ENCODE measurements at regions not wholly inside any gene's neighbourhood (a gene's known extent, or its start where the extent isn't known, plus 50 kb on each side); places are given as distances from the start of the nearest gene placed in this dataset.

DNA sequence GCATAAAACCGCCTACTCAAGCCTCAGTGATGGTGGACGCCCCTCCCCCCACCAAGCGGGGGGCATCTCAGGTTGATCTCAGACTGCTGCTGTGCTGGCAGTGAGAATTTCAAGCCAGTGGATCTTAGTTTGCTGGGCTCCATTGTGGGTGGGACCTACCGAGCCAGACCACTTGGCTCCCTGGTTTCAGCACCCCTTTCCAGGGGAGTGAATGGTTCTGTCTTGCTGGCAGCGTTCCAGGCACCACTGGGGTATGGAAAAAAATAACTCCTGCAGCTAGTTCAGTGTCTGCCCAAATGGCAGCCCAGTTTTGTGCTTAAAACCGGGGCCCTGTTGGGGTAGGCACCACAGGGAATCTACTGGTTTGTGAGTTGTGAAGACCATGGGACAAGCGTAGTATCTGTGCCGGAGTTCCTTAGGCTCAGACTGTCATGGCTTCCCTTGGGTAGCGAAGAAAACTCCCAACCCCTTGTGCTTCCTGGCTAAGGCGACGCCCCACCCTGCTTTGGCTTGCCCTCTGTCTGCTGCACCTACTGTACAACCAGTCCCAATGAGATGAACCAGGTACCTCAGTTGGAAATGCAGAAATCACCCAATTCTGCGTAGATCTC, 1334.5 kb upstream of the ADGRB3 start:
- no peak for DNase-seq

DNA sequence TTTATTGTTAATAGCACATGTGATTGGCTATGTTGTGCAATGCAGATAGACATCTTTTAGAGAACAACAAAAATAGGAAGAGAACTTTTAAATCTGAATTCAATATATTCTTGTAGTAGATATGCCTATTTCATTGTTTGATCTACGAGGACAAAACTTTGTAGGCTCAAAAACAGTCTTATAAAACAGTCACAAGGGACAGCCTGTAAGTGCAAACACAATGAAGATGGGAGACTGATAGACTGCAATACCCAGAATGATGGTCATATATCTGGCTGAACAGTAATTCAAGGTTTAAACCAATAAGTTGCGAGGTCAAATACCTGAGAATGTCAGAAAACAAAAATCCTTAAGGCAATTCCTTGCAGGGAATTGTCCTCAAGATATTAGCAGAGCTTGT, 1342.9 kb upstream of the ADGRB3 start:
- no peak for DNase-seq

DNA sequence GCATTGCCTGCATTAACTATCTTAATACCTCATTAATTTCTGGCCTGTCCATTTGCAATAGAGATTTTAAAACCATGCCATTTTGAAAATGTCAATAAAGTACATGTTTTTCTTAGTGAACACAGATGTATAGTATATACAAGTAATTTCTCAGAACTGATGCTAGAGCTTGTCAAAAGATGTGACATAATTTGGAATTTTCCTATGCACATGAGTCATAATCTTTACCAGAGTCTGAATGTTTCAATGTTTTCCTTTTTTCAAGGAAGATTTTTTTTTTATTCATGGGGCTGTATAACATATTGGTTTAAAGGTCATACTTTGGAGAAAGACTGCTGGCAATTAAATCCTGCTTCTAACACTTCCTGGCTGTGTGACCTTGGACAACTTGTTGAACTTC, 1347.5 kb upstream of the ADGRB3 start:
- no peak for DNase-seq

DNA sequence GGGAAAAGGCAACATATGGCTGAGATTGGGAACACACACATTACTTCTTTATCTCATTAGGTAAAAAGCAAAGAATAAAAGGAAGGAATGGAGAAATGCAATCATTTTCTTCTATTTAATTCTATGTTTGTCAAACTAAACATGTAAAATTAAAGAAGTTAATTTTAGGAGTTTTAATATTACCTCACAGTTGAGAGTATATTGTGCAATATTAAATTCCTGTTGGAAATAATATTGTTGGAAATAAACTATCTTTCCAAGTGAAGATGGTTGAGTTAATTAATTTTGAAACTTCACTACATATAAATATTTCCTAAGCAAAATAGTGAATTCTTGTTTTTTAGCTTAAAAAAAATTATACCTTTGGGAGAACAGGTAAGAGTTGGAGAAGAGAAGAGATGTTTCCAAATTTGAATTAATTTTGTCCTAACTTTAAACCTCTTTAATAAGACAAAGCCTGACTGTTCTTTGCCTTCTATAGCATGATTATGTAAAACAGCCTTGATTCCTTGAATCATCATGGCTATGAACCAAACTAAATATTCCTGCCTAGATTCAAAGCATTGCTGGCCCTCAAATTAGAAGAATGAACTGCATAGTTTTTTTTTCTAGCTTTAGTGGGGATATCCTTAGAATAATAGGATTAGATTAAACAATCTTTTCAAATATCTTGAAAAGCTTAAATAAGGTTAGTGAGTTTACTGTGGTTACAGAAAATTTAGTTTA, 1349.1 kb upstream of the ADGRB3 start:
- DNase-seq = no peak

DNA sequence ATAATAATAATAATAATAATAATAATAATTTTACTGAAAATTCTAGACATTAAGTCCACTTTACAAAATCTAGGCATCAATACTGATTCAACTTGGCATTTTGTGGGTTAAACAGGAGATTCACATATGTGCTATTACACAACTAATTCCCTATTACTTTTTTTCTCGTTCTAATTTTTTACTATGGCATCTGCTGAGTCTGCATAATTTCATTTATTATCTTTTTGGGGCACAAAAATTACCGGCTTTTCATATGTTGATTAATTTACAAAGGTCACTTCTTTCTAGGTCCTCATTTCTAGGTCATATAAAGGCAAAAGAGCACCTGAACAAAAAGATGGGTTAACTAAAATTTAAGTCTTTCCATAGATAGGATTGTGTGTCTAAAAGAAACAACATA, 1357.8 kb upstream of the ADGRB3 start:
- DNase-seq = no peak

DNA sequence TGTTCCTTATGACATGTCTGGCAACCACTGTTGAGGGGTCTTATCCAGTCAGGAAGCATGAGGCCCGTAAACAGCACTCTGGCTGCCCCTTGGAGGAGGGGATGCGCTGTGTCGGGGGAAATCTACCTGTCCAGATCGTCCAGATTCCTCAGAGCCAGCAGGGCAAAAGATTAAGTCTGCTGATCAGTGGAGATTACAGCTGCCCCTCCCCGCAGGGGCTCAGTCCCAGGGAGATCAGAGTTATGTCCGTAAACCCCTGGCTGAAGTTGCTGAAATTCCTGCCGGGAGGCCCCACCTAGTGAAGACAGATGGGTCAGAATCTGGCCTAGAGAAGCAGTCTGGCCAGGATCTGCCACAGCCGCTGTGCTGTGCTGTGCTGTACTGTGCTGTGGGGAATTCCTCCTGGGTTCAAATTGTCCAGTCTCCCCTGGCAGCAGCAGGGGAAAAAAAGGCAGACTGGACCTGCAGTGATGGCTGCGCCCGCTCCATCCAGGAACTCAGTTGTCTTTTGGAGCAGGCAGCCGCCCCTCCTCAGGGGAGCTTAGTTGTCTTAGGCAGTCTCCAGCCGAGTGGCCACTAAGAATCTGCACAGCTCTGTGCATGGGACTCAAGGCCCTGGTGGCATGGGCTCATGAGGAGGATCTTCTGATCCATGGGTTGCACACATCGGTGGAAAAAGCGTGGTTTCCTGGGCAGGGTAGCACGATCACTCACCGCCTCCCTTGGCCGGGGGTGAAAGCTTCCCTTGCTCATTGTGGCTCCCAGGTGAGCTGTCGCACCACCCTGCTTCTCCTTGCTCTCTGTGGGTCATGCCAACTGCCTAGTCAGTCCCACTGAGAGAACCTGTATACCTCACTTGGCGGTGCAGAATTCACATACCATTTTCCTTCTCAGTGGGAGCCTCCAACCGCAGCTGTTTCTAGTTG, 1368.8 kb upstream of the ADGRB3 start:
- DNase-seq = no peak

DNA sequence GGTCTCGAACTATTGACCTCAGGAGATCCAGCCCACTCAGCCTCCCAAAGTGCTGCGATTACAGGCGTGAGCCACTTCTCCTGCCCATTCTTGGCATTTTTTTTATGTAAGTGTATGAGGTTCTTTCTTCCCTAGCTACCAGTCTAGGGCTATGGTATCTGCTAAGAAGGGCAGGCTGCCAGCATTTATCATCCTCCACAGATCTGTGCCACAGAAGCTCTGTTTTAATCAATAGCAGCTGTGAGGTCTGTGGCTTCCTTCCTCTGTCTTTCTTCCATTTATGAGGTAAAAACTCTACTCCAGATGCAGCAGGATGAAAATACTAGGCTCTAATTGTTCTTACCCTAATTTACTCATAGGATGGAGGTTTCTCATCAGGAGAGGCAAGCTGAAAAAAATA, 1382.4 kb upstream of the ADGRB3 start:
- DNase-seq = no peak

DNA sequence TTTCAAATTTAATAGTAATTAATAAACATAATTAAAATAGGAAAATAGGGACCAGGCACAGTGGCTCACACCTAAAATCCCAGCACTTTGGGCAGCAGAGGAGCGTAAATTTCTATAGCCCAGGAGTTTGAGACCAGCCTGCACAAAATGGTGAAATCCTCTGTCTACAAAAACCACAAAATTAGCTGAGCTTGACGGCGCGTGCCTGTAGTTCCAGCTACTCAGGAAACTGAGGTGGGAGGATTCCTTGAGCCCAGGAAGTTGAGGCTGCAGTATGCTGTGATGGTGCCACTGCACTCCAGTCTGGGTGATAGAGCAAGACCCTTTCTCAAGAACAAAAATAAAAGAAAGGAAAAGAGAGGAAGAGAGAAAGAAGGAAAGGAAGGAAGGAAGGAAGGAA, 1387.0 kb upstream of the ADGRB3 start:
- no peak for DNase-seq

DNA sequence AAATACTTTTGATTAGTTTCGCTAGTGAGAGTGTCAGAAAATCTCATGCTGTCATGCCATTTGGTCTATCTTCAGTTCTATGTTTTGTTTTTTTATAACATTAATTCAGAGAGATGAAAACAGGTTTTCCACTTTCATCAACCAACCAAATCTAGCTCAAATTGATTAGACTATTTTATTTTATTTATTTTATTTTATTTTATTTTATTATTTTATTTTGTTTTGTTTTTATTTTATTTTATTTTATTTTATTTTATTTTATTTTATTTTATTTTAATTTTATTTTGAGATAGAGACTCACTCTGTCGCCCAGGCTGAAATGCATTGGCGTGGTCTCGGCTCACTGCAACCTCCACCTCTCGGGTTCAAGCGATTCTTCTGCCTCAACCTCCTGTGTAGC, 1391.0 kb upstream of the ADGRB3 start:
- no peak for DNase-seq

DNA sequence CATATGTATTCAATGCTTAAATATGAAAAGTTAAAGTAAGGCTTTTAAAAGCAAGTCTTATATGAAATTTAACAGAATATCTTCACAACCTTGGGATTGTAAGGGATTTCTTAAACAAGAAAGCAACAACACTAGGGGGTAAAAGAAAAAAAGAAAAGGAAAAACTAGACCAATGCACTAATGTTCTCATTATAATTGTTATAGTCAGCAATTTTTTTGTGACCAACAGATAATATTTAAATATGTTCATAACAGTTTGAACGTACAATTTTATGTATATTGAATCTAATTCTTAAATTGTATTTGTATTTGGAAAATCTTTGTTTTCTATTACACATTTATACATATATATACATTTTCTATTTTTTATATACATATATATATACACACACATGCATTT, 1397.8 kb upstream of the ADGRB3 start:
- no peak for DNase-seq

DNA sequence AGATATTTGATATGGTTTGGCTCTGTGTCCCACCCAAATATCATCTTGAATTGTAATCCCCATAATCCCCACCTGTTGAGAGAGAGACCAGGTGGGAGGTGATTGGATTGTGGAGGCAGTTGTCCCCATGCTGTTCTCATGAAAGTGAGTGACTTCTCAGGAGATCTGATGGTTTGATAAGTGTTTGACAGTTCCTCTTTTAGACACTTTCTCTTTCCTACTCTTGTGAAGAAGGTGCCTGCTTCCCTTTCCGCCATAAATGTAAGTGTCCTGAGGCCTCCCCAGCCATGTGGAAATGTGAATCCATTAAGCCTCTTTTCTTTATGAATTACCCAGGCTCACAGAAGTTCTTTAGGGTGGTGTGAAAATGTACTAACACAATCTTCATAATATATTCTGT, 1404.0 kb upstream of the ADGRB3 start:
- no peak for DNase-seq

DNA sequence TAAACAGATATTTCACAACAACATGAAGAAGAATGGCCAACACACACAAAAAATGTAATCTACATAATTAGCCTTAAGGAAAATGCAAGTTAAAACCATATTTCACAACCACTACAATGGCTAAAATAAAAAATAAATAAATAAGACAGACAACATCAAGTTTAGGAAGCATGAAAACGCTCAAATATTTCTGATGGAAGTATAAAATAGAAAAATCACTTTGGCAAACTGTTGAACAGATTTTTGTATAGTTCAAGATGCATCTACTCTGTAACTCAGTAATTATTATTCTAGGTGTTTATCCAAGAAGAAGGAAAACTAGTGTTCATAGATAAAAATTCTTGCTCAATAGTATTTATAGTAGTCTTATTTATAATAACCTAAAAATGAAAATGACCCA, 1410.1 kb upstream of the ADGRB3 start:
- DNase-seq = no peak

DNA sequence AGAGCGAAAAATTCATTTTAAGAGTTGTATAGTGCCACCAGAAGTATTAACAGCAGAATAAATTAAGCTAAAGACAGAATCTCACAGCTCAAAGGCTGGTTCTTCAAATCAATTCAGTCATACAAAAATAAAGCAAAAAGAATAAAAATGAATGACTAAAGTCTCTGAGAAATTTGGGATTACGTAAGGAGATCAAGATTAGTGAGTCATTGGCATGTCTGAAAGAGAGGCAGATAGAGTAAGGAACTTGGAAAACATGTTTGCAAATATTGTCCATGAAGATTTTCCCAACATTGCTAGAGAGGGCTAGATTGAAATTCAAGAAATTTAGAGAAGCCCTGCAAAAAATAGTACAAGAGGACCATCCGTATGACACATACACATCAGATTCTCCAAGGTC, 1413.9 kb upstream of the ADGRB3 start:
- no peak for DNase-seq

DNA sequence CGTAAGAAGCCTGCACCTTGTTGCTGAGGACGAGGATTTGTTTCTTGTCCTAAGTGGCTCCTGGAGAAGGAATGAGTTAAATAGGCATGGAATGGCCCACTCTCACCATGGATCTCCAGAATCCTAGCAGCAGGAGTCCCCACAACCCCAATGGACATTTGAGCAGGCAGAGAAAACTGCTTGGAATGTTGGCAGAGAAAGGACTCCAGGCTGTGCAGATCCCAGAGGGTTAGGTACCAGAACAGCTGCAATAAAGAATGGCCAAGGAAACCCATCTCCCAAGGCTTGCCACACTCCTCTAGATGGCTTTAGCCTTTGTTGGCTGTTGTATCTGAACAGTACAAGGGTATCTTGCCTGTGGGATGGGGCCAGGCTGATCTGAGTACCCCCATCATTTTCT, 1415.7 kb upstream of the ADGRB3 start:
- DNase-seq = no peak

DNA sequence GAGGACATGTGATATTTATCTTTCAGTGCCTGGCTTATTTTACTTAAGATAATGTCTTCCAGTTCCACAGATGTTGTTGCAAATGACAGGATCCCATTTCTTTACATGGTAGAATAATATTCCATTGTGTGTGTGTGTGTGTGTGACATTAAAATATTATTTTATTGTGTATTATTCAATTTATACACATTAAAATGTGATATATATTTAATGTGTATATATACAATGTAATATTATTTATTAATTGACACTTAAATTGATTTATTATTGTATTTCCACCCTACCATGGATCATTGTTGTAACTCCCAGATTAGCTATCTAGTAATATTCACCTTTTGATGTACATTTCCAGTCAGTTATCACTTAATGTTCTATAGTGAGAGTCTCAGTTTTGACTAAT, 1422.5 kb upstream of the ADGRB3 start:
- DNase-seq = no peak

DNA sequence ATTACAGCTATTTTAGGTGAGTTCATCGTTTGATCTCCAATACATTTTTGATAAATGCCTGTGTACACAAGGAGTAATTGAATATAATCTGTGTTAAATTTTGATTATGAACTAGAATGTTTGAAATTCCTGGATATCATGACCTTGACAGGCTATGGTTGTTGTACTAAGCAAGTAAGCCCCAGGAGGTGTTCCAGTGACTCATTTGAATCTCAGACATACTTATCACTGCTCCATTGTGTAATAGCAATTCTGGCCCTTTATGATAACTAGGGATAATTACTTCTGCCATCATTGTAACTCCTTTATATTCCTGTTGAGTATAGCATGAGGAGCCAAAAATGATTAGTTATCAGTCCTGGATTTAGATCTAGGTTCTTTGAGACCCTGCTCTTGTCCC, 1424.6 kb upstream of the ADGRB3 start:
- DNase-seq = no peak

DNA sequence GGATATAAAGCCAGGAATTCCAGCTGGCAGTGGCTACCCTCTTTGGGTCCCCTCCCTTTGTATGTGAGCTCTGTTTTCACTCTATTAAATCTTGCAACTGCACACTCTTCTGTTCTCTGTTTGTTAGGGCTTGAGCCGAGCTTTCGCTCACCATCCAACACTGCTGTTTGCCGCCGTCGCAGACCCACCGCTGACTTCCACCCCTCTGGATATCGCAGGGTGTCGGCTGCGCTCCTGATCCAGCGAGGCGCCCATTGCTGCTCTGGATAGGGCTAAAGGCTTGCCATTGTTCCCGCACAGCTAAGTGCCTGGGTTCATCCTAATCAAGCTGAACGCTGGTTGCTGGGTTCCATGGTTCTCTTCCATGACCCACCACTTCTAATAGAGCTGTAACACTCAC, 1433.5 kb upstream of the ADGRB3 start:
- no peak for DNase-seq

DNA sequence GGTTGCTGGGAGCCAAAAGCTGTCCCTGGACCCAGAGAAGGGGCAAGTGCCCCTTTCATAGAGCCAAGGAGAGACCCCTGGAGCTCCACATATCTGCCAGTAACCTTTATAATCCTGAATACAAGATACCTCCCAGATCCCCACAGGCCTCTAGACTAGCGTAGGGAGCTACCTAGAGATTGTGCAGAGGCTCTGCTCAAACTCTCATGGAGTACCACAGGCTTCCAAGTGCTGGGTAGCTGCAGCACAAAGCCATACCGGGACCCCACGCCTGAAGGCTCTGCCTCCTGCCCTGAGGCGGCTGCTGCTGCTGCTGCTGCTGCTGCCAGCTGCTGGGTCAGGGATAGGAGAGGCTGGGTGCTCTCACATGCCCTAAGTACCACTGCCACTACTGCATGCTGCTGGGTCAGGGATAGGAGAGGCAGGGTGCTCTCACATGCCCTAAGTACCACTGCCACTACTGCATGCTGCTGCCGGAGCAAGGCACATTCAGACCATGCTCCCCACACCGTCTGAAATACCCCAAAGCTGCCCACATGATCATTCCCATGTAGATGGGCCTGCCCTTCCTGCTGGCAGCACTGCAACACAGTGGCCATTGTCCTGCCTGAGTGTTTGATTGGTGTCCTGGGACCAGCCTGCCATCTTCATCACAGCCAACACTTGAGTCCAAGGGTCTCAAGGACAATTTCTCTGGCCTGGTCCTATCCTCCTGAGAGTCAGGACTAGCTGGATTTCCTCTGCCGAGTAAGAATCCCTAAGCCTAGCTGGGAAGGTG, 1434.3 kb upstream of the ADGRB3 start:
- no peak for DNase-seq

DNA sequence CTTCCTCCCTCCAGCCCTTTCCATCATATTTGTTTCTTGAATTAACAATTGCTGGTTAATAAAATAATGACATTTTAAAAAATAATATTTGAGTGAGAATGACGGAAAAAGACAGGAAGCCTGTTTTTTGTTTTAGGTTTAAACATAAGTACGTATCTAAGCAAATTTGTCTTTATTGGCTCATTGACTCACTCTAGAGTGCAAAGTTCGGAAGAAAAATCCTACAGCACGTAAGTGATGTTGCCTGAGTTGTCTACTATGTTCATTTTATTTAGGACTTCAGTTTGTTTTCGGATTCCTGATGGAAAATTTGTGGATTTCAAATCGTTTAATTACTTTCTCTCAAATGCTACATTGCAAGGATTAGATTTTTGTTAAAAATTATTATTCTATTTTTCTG, 1435.7 kb upstream of the ADGRB3 start:
- no peak for DNase-seq

DNA sequence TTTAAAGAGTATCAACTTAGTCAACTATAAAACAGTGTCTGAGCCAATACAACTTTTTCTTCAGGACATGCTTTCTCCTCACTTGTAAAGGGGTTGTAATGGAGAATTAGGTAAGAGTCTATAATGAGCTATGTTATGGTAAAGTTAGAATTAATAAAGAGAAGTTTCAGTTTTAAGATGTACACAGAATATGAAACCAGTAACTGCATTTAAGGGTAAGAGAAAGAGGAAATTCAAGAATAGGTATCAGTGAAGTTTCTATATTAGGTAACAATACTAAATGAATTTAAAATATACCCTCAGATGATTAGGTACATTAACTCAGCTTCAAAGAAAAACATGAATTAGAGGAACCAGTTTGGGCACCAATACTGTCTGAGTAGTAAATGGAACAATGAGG, 1444.3 kb upstream of the ADGRB3 start:
- no peak for DNase-seq

DNA sequence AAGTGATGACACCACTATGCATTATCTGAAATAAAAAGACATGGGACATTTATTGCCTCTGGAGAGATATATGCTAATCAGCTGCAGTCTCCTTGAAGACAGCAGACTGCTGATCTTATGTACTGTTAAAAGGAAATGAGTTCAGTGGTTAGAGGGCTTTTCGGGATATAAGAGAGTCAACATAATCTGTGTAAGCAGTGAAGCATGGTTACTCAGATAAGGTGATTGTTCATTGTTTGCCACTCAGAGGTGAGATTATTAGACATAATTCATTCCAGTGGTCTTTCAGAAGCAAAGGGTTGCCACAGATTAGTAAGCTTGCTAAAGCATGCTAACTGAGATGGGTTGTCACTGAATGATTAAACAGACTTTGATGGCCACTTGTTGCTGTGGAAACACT, 1450.7 kb upstream of the ADGRB3 start:
- DNase-seq = no peak

DNA sequence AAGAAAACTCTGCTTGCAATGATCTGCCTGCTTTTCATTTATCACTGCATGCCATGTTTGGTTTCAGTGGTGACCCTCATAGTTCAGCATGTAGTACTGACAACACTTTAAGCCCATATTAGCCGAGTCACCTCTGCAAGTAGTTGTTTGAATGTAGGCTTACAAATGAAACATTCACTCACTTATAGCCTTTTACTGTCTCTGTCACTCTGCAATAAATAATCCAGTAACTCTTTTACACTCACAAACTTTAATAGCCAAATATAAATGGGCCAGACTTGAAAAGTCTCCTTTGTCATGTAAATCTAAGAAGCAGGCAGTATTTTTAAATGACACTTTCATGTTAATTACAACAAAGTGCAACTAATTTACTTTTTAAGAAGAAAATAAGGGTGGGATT, 1460.0 kb upstream of the ADGRB3 start:
- no peak for DNase-seq

DNA sequence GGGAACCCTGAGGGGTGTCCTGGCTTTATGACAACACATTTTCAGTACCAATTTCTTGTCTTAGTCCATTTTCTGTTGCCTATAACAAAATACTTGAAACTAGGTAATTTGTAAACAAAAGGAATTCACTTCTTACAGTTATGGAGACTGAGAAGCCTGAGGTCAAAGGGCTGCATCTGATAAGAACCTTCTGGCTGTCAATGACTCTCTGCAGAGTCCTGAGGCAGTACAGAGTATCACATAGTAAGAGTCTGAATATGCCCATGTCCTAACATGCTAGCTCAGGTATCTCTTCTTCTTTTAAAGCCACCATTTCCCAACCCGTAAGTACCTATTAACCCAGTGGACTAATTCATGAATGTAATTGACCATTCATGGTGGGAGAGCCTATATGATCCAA, 1458.6 kb upstream of the EYS start:
- no peak for DNase-seq
